MCF 10A (cell line): ENCODE measurements at regions not wholly inside any gene's neighbourhood (a gene's known extent, or its start where the extent isn't known, plus 50 kb on each side); places are given as distances from the start of the nearest gene placed in this dataset.

Experiments
- BruUV-seq: library from RNA; stranded (reverse); fragments of 400-500 nt; replicated peaks from 2 replicates; lab custom pipeline; 2021; lab: Mats Ljungman, UMichigan
- CTCF ChIA-PET: fragments of 300-600 bp; sonication (Branson Sonifier 250); formaldehyde crosslinking; extraction: SDS; loops from one replicate; lab custom pipeline; 2021; ENCODE audit warnings: antibody characterized with exemption, inconsistent platforms; lab: Yijun Ruan, JAX
- POLR2A ChIA-PET: fragments of 300-600, 350-650 bp; sonication (Branson Sonifier 250); formaldehyde crosslinking; extraction: SDS; loops from one replicate; lab custom pipeline; 2020; ENCODE audit warnings: antibody characterized with exemption, inconsistent platforms; lab: Yijun Ruan, JAX
- DNase-seq: peaks from one replicate; pipeline ENCODE4 v3.0.0-alpha.2; 2018; ENCODE audit not compliant: unreplicated experiment
- H3K27ac Mint-ChIP-seq: one replicate; pipeline ENCODE4 v1.8.0; 2022; ENCODE audit warnings: mild to moderate bottlenecking, low read depth, mixed read lengths; ENCODE audit not compliant: unreplicated experiment
- H3K27me3 Mint-ChIP-seq: one replicate; pipeline ENCODE4 v1.8.0; 2022; ENCODE audit warnings: mixed read lengths; ENCODE audit not compliant: insufficient read depth, unreplicated experiment
- H3K36me3 Mint-ChIP-seq: one replicate; pipeline ENCODE4 v1.8.0; 2022; ENCODE audit warnings: mild to moderate bottlenecking, moderate library complexity, mixed read lengths; ENCODE audit not compliant: insufficient read depth, unreplicated experiment
- H3K4me1 Mint-ChIP-seq: one replicate; pipeline ENCODE4 v1.8.0; 2022; ENCODE audit warnings: mixed read lengths; ENCODE audit not compliant: insufficient read depth, unreplicated experiment
- H3K4me3 Mint-ChIP-seq: one replicate; pipeline ENCODE4 v1.8.0; 2022; ENCODE audit warnings: mild to moderate bottlenecking, moderate library complexity, mixed read lengths; ENCODE audit not compliant: unreplicated experiment
- H3K9me3 Mint-ChIP-seq: one replicate; pipeline ENCODE4 v1.8.0; 2022; ENCODE audit warnings: mixed read lengths; ENCODE audit not compliant: unreplicated experiment
- intact Hi-C: fragments of 100-400 bp; cut with micrococcal nuclease; formaldehyde crosslinking; loops from 2 replicates; pipeline ENCODE4 v1.14.1; 2022
- TF ChIP-seq, protein P1 (sequence below): fragments of 200-600 bp; IDR thresholded peaks from one replicate; pipeline ENCODE4 v1.8.0; 2022; ENCODE audit warnings: antibody characterized with exemption, mild to moderate bottlenecking; ENCODE audit not compliant: unreplicated experiment

GRCh38 chr10:83555264-83555663, 584.0 kb upstream of the GHITM start:
- TF ChIP-seq, protein P1, sequence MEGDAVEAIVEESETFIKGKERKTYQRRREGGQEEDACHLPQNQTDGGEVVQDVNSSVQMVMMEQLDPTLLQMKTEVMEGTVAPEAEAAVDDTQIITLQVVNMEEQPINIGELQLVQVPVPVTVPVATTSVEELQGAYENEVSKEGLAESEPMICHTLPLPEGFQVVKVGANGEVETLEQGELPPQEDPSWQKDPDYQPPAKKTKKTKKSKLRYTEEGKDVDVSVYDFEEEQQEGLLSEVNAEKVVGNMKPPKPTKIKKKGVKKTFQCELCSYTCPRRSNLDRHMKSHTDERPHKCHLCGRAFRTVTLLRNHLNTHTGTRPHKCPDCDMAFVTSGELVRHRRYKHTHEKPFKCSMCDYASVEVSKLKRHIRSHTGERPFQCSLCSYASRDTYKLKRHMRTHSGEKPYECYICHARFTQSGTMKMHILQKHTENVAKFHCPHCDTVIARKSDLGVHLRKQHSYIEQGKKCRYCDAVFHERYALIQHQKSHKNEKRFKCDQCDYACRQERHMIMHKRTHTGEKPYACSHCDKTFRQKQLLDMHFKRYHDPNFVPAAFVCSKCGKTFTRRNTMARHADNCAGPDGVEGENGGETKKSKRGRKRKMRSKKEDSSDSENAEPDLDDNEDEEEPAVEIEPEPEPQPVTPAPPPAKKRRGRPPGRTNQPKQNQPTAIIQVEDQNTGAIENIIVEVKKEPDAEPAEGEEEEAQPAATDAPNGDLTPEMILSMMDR: no peak
- intact Hi-C loops: no loop called here
- Mint-ChIP-seq H3K4me1 (no peaks in the 10 kb centered on the region), H3K36me3 (no peaks in the 10 kb centered on the region), H3K4me3 (no peak overlapping the region), H3K27ac (no peak overlapping the region), H3K27me3 (no peaks in the 10 kb centered on the region), H3K9me3 (peaks cover 15% of the 10 kb centered on the region)
- no TSS peak for BruUV-seq
- no peak for DNase-seq
- POLR2A ChIA-PET: no interaction called here
- CTCF ChIA-PET: no interaction called here

DNA sequence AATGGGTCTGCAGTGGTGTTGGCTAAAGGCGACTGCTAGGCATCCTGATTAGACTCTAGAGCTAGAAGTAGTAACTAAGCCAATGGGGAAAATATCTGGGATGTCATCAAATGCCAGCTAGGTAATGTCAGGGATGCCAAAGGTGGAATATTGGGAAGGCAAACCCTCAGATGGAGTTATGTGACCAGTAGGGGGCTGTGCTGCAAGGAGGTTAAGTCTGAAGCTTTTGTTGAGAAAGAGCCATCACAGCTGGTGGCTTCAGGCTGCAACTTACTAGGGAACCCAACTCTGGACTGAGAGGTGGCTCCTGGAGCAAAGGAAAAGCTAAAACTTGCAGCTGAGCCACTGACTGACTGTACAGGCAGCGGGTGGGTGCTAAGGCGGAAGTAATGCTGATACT, 576.9 kb upstream of the GHITM start:
- no TSS peak for BruUV-seq
- H3K27ac Mint-ChIP-seq: no peak overlapping the region
- intact Hi-C loops: no loop called here
- no peaks in the 10 kb centered on the region for H3K27me3 Mint-ChIP-seq
- H3K9me3 Mint-ChIP-seq: no peaks in the 10 kb centered on the region
- H3K4me3 Mint-ChIP-seq: no peak overlapping the region
- TF ChIP-seq, protein P1: no peak
- ChIA-PET POLR2A (no interaction called here), CTCF (interaction anchor here (0.8 to 1.0 kb wide), 3 partner anchors 14 to 178 kb away, joined by 3 to 4 read pairs (median 3); no protein-coding TSS in a partner anchor)
- no peaks in the 10 kb centered on the region for H3K36me3 Mint-ChIP-seq
- H3K4me1 Mint-ChIP-seq: peaks cover 6% of the 10 kb centered on the region
- DNase-seq: no peak

DNA sequence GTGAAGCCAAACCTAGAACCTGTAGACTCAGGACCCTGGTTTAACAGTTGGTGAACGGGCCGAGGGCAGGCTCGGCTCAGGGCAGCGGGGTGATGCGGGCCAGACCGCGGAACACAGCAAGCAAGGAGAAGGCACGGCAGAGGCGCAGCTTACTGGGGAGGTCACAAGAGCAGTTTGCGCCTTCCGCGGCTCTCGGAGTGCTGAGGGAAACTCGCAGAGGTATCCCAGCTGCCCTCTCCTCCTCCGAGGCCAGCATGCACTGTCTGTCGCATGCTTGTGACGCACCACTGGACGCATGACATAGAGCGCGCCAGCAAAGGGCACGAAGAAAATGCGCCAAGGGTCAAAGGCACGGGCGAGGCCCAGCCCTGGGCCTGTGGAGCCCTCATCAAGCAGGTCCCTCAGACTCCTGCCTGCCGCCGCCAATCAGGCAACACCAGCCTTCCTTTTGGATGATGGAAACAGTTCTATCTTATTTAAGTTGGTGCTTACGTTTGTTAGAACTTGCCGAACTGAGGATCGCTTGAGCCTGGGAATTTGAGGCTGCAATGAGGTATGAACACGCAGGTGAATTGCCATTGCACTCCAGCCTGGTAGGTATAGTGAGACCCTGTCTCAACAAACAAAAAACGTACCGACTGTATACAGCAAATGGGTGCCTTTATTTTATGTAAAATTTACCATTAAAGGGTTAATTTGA, 574.3 kb upstream of the GHITM start:
- Mint-ChIP-seq H3K4me1 (peaks cover 6% of the 10 kb centered on the region), H3K36me3 (no peaks in the 10 kb centered on the region), H3K27ac (no peak overlapping the region), H3K4me3 (no peak overlapping the region), H3K27me3 (no peaks in the 10 kb centered on the region), H3K9me3 (no peaks in the 10 kb centered on the region)
- TF ChIP-seq, protein P1: no peak
- POLR2A ChIA-PET: no interaction called here
- BruUV-seq: no TSS peak
- DNase-seq: no peak
- intact Hi-C loops: no loop called here
- CTCF ChIA-PET: interaction anchor here (0.6 kb wide), 1 partner anchor 110 kb away, joined by 3 read pairs; no protein-coding TSS in a partner anchor

- CTCF ChIA-PET: no interaction called here
- POLR2A ChIA-PET: no interaction called here
- Mint-ChIP-seq H3K27ac (no peak overlapping the region), H3K4me1 (no peaks in the 10 kb centered on the region), H3K4me3 (no peak overlapping the region), H3K9me3 (no peaks in the 10 kb centered on the region), H3K27me3 (no peaks in the 10 kb centered on the region), H3K36me3 (no peaks in the 10 kb centered on the region)
- TF ChIP-seq, protein P1: no peak
- intact Hi-C loops: no loop called here
- no TSS peak for BruUV-seq
- no peak for DNase-seq
Measured at GRCh38 chr10:83572036-83572435, 567.3 kb upstream of the GHITM start.
